Gastrocnemius medialis (tissue), 4 donors: ENCODE measurements at regions not wholly inside any gene's neighbourhood (a gene's known extent, or its start where the extent isn't known, plus 50 kb on each side); places are given as distances from the start of the nearest gene placed in this dataset.

Experiments
- ATAC-seq, 2 donors: fragments of 150-250 bp; one replicate each; pipeline ENCODE4 v1.9.1; 2016
- DNase-seq, 2 donors: peaks; one replicate each; pipeline ENCODE4 v3.0.0-alpha.2; 2019
- H3K27ac ChIP-seq, 4 donors: fragments of 200-600 bp; sonication (generic); 1 replicate in 1 of 4; 2 replicates in 3 of 4; pipeline ENCODE4 v1.5.1; 2016 to 2018; ENCODE audit warnings: mild to moderate bottlenecking in 2 of 4, moderate library complexity in 1 of 4
- H3K27me3 ChIP-seq, 3 donors: fragments of 200-600 bp; sonication (generic) in 2 of 3; 1 replicate in 1 of 3; 2 replicates in 2 of 3; pipeline versions ENCODE4 v1.5.1 to v1.6.0; 2016 to 2019; ENCODE audit warnings: mild to moderate bottlenecking in 1 of 3, moderate library complexity in 1 of 3
- H3K36me3 ChIP-seq, 2 donors: fragments of 200-600 bp; sonication (generic) in 1 of 2; one replicate each; pipeline ENCODE4 v1.5.1; 2017 to 2018
- H3K4me1 ChIP-seq, 2 donors: fragments of 200-600 bp; sonication (generic) in 1 of 2; one replicate each; pipeline ENCODE4 v1.5.1; 2016 to 2017; ENCODE audit warnings: mild to moderate bottlenecking in 2 of 2
- H3K4me3 ChIP-seq, 4 donors: fragments of 200-600 bp; sonication (generic) in 3 of 4; 1 replicate in 1 of 4; 2 replicates in 3 of 4; pipeline ENCODE4 v1.5.1; 2016 to 2019; ENCODE audit warnings: mild to moderate bottlenecking in 2 of 4
- H3K9me3 ChIP-seq, 3 donors: fragments of 200-600 bp; sonication (generic) in 2 of 3; 1 replicate in 1 of 3; 2 replicates in 2 of 3; pipeline ENCODE4 v1.5.1; 2016 to 2019
- CTCF ChIP-seq, 5 experiments: fragments of 450-650 bp in 3 of 5; fragments of 200-600 bp in 2 of 5; sonication (generic) in 2 of 5; IDR thresholded peaks in 4 of 5; conservative IDR thresholded peaks in 1 of 5; 1 replicate in 4 of 5; 2 replicates in 1 of 5; pipeline ENCODE4 v1.5.1; 2016 to 2019; ENCODE audit warnings: antibody characterized with exemption in 5 of 5, mild to moderate bottlenecking in 3 of 5, moderate library complexity in 3 of 5
- POLR2A ChIP-seq, 2 donors: fragments of 450-650 bp; IDR thresholded peaks; one replicate each; pipeline ENCODE4 v1.6.1; 2017; ENCODE audit warnings: antibody characterized with exemption in 2 of 2, mild to moderate bottlenecking in 2 of 2, moderate library complexity in 2 of 2
- in situ Hi-C, 4 donors: fragments of 200-750 bp; cut with MboI; loops; one replicate each; pipeline versions ENCODE4 v1.15.0 to v1.8.0; 2017; ENCODE audit warnings: low sequenced_read_pairs in 4 of 4
- intact Hi-C: fragments of 100-400 bp; cut with DNase I; formaldehyde crosslinking; loops from one replicate; pipeline ENCODE4 v1.15.1; 2023; ENCODE audit warnings: low total_unique reads

GRCh38 chr18:64270608-64271007, 121.7 kb upstream of the LINC00305 start:
- intact Hi-C loops: no loop called here
- in situ Hi-C loops: no loop called here
- Histone ChIP-seq H3K27ac (no peak overlapping the region), H3K4me1 (no peaks in the 10 kb centered on the region), H3K27me3 (no peaks in the 10 kb centered on the region), H3K9me3 (no peaks in the 10 kb centered on the region), H3K36me3 (no peaks in the 10 kb centered on the region), H3K4me3 (no peak overlapping the region)
- ATAC-seq (no peak), DNase-seq (no peak)
- TF ChIP-seq CTCF (IDR thresholded peaks at IDR 0.05 in 4 of 5, conservative IDR thresholded peaks at IDR 0.05 in 1 of 5) (no peak), POLR2A (IDR thresholded peaks at IDR 0.05) (no peak)

GRCh38 chr18:64270121-64270520, 121.2 kb upstream of the LINC00305 start:
- TF ChIP-seq CTCF (IDR thresholded peaks at IDR 0.05 in 4 of 5, conservative IDR thresholded peaks at IDR 0.05 in 1 of 5): no peak
- no peak for TF ChIP-seq POLR2A (IDR thresholded peaks at IDR 0.05)
- Histone ChIP-seq H3K36me3 (no peaks in the 10 kb centered on the region), H3K27ac (no peak overlapping the region), H3K4me3 (no peak overlapping the region), H3K4me1 (no peaks in the 10 kb centered on the region), H3K9me3 (no peaks in the 10 kb centered on the region), H3K27me3 (no peaks in the 10 kb centered on the region)
- DNase-seq: no peak
- in situ Hi-C loops: no loop called here
- intact Hi-C loops: no loop called here
- no peak for ATAC-seq

DNA sequence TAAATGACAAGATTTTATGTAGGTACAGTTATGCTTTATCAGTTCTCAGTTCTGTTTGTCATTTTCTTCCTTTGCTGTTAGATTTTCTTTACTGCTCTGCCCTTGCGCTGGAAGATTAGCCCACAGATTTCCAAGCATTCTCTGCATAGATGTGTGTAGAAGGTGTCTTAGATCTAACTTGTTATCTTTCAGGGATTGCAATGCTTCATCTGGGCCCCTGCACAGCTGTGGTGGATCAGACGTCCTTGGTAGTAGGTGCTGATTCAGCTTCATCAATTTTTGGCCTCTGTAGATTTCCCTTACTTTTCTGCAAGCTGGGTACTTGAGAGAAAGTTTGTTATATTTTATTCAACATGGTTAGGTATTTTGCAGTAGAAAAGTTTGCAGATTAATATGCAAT, 115.3 kb upstream of the LINC00305 start:
- intact Hi-C loops (no loop called here), in situ Hi-C loops (no loop called here)
- no peak for ATAC-seq
- H3K9me3 ChIP-seq: no peaks in the 10 kb centered on the region
- TF ChIP-seq POLR2A (IDR thresholded peaks at IDR 0.05): no peak
- no peak for TF ChIP-seq CTCF (IDR thresholded peaks at IDR 0.05 in 4 of 5, conservative IDR thresholded peaks at IDR 0.05 in 1 of 5)
- no peaks in the 10 kb centered on the region for H3K27me3 ChIP-seq
- no peaks in the 10 kb centered on the region for H3K4me1 ChIP-seq
- H3K36me3 ChIP-seq: no peaks in the 10 kb centered on the region
- no peak overlapping the region for H3K4me3 ChIP-seq
- DNase-seq: no peak
- H3K27ac ChIP-seq: no peak overlapping the region

DNA sequence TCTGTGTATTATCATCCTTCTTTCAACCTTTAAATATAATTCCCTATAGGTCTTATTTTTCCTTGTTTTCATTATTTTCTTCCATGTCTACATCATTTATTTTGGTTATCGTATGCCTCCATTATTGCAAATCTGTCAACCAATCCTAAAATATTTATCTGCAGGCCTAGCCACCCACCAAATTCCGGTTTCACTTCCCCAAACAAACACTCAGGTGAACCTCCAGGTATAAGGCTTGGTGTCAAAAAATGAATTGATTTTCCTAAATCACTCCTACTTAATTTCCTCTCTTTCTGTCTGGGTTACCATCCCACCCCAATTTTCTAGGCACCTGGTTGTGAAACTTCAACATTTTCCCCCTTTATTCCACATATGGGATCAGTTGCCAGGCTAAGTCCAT, 111.9 kb upstream of the LINC00305 start:
- H3K4me3 ChIP-seq: no peak overlapping the region
- TF ChIP-seq POLR2A (IDR thresholded peaks at IDR 0.05) (no peak), CTCF (IDR thresholded peaks at IDR 0.05 in 4 of 5, conservative IDR thresholded peaks at IDR 0.05 in 1 of 5) (no peak)
- H3K27me3 ChIP-seq: no peaks in the 10 kb centered on the region
- no peaks in the 10 kb centered on the region for H3K36me3 ChIP-seq
- in situ Hi-C loops: no loop called here
- no peaks in the 10 kb centered on the region for H3K9me3 ChIP-seq
- no peak for ATAC-seq
- no peak overlapping the region for H3K27ac ChIP-seq
- DNase-seq: no peak
- intact Hi-C loops: no loop called here
- H3K4me1 ChIP-seq: no peaks in the 10 kb centered on the region

GRCh38 chr18:64259871-64260270, 111.0 kb upstream of the LINC00305 start:
- TF ChIP-seq CTCF (IDR thresholded peaks at IDR 0.05 in 4 of 5, conservative IDR thresholded peaks at IDR 0.05 in 1 of 5) (no peak), POLR2A (IDR thresholded peaks at IDR 0.05) (no peak)
- in situ Hi-C loops: no loop called here
- Histone ChIP-seq H3K27ac (no peak overlapping the region), H3K9me3 (no peaks in the 10 kb centered on the region), H3K4me1 (no peaks in the 10 kb centered on the region), H3K4me3 (no peak overlapping the region), H3K36me3 (no peaks in the 10 kb centered on the region), H3K27me3 (no peaks in the 10 kb centered on the region)
- ATAC-seq: no peak
- intact Hi-C loops: no loop called here
- no peak for DNase-seq
